ENCODE measurements at regions not wholly inside any gene's neighbourhood (a gene's known extent, or its start where the extent isn't known, plus 50 kb on each side); places are given as distances from the start of the nearest gene placed in this dataset.

GRCh38 chr6:22021966-22022365 is 274.9 kb downstream of the PRL start:
- TF ChIP-seq YY1 (IDR thresholded peaks at IDR 0.05; ENCODE audit: low read depth): no peak
- TF ChIP-seq RAD21 (IDR thresholded peaks at IDR 0.05; ENCODE audit: low read depth): no peak
- no peak for TF ChIP-seq TAF1 (IDR thresholded peaks at IDR 0.05; ENCODE audit: low read depth)
- TF ChIP-seq EP300 (IDR thresholded peaks at IDR 0.05; ENCODE audit: borderline replicate concordance): no peak
- TF ChIP-seq TCF12 (IDR thresholded peaks at IDR 0.05; ENCODE audit: low read depth): no peak
- TF ChIP-seq TEAD4 (IDR thresholded peaks at IDR 0.05): no peak
- TF ChIP-seq NFIC (IDR thresholded peaks at IDR 0.05): no peak
- no peak for TF ChIP-seq MAX (IDR thresholded peaks at IDR 0.05)
- TF ChIP-seq ZBTB7A (IDR thresholded peaks at IDR 0.05; ENCODE audit: low read depth): no peak
- no peak for TF ChIP-seq CREB1 (IDR thresholded peaks at IDR 0.05; ENCODE audit: low read depth)
- no peak for TF ChIP-seq USF1 (IDR thresholded peaks at IDR 0.05)
- no peak for TF ChIP-seq CEBPB (IDR thresholded peaks at IDR 0.05)
- TF ChIP-seq FOXM1 (IDR thresholded peaks at IDR 0.05; ENCODE audit: borderline replicate concordance, low read depth): no peak
- no peak for TF ChIP-seq REST (IDR thresholded peaks at IDR 0.05; ENCODE audit: low read depth)
- no peak for TF ChIP-seq EGR1 (IDR thresholded peaks at IDR 0.05)

- no peak for TF ChIP-seq RAD21 (IDR thresholded peaks at IDR 0.05; ENCODE audit: low read depth)
- TF ChIP-seq FOXM1 (IDR thresholded peaks at IDR 0.05; ENCODE audit: borderline replicate concordance, low read depth): no peak
- TF ChIP-seq MAX (IDR thresholded peaks at IDR 0.05): no peak
- no peak for TF ChIP-seq REST (IDR thresholded peaks at IDR 0.05; ENCODE audit: low read depth)
- TF ChIP-seq ZBTB7A (IDR thresholded peaks at IDR 0.05; ENCODE audit: low read depth): no peak
These were observed 272.9 kb downstream of the PRL start for GRCh38 chr6:22023937-22024336.

GRCh38 chr6:22024973-22025467 is 271.8 kb downstream of the PRL start:
- TF ChIP-seq REST (IDR thresholded peaks at IDR 0.05; ENCODE audit: low read depth) (no peak), USF1 (IDR thresholded peaks at IDR 0.05) (no peak), MAX (IDR thresholded peaks at IDR 0.05) (no peak), ZBTB7A (IDR thresholded peaks at IDR 0.05; ENCODE audit: low read depth) (no peak), TCF12 (IDR thresholded peaks at IDR 0.05; ENCODE audit: low read depth) (no peak), EGR1 (IDR thresholded peaks at IDR 0.05) (no peak), TAF1 (IDR thresholded peaks at IDR 0.05; ENCODE audit: low read depth) (no peak), RAD21 (IDR thresholded peaks at IDR 0.05; ENCODE audit: low read depth) (no peak), FOXM1 (IDR thresholded peaks at IDR 0.05; ENCODE audit: borderline replicate concordance, low read depth) (no peak), TEAD4 (IDR thresholded peaks at IDR 0.05) (no peak), NFIC (IDR thresholded peaks at IDR 0.05) (no peak), EP300 (IDR thresholded peaks at IDR 0.05; ENCODE audit: borderline replicate concordance) (no peak), CREB1 (IDR thresholded peaks at IDR 0.05; ENCODE audit: low read depth) (no peak), YY1 (IDR thresholded peaks at IDR 0.05; ENCODE audit: low read depth) (no peak), CEBPB (IDR thresholded peaks at IDR 0.05) (no peak)

- TF ChIP-seq USF1 (IDR thresholded peaks at IDR 0.05) (no peak), CEBPB (IDR thresholded peaks at IDR 0.05) (no peak), EP300 (IDR thresholded peaks at IDR 0.05; ENCODE audit: borderline replicate concordance) (no peak), TEAD4 (IDR thresholded peaks at IDR 0.05) (no peak), CREB1 (IDR thresholded peaks at IDR 0.05; ENCODE audit: low read depth) (no peak)
These were observed 271.2 kb downstream of the PRL start for GRCh38 chr6:22025468-22026163.
